ENCODE measurements at regions not wholly inside any gene's neighbourhood (a gene's known extent, or its start where the extent isn't known, plus 50 kb on each side); places are given as distances from the start of the nearest gene placed in this dataset.

DNA sequence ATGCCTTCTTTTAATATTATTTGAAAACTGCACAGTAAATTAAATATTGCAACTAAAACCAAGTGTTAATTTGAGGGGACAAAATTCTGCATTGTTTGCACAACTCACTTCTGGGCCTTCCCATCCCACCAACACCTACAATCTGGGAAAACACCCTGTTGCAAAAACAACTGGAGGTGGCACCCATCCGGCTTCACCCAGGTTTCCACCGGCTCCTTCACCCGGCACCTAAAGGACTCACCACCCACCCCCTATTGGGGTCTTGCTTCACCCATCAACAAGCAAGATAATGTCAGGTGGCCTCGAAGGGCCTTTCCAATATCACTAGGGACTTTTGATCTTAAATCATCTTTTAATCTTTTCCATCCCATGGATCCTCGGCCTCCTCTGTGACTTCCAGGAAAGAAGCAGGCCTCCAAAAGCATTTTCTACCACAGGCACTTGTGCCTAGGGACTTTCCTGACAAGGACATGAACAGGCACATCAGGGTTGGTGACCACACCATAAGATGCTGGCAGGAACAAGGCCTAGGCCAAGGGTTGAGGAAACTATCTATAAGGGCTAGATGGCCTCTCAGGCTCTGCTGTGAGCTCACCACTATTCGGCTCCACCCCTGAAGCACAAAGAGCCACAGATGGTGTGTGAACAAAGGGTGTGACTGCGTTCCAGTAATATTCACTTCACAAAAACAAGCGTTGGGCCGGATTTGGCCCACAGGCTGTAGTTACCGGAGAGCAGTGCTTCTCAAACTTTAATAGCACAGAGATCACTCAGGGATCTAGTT is 205.1 kb downstream of the AUH start:
- no peak for DNase-seq (ENCODE audit: low read depth)

- DNase-seq (ENCODE audit: low read depth): no peak
These were observed 203.8 kb downstream of the AUH start for GRCh38 chr9:91157883-91158282.

GRCh38 chr9:91158286-91158685 is 203.4 kb downstream of the AUH start:
- DNase-seq (ENCODE audit: low read depth): no peak

GRCh38 chr9:91158946-91159345 is 202.8 kb downstream of the AUH start:
- DNase-seq (ENCODE audit: low read depth): no peak

DNA sequence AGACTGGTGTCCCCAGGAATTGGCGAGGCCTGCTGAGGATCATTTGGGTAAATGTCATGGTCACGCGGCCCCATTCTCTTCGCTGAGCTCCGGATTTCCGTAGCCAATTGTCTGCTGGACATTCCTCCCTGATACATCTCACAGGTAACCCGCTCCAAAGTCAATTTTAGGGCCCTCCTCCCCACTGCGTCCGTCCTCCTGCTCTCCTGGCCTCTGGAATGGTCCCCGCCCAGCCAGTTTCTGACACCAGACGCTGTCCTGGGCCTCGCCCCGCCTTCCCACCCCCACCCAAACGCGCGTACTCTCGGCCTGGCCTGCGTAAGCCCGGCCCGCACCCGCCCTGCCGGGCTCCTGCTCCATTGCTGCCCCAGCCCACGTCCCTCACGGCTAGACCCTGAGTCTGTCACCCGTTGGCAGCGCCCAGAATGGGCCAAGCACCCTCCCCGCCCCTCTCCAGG is 202.0 kb downstream of the AUH start:
- no peak for DNase-seq (ENCODE audit: low read depth)

- DNase-seq (ENCODE audit: low read depth): no peak
These were observed 201.5 kb downstream of the AUH start for GRCh38 chr9:91160181-91160580.

DNA sequence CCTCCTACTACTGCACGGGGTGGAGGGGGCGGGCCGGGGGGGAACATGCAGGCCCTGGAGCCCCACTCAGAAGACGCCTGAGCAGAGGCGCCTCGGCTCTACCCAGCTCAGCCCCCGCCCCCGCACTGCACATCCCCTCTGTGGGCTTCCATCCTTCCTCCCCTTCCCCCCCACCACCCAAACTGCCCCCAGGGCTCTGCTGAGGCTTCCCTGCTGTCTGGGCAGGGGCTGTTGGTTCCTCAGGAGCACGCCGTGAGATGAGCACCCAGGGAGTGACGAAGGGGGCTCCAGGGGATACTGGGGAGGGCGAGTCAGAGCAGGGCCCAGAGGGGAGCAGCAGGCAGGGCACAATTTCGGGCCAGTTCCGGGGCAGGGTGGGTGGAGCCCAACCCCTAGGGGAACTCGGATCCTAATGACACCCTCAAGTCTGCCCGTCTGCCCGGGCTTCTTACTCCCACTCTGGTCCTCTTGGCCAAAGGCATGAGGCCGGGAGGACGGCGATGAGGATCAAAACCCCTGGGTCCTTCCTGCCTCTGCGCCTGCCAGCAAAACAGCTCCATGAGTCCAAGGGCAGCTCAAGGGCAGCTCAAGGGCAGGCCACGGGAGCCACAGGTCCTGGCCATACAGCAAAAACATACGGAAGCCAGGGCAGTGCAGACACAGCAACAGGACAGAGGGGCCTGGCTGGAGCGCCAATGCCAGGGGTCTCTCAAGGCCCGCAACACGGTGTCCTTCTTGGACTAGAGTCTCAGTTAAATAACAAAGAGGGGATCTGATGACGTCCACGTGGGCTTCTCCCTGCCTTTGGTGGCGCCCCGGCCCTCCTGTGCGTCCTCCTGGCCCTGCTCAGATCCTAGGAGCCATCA is 200.9 kb downstream of the AUH start:
- DNase-seq (ENCODE audit: low read depth): no peak

GRCh38 chr9:91161465-91162300 is 200.0 kb downstream of the AUH start:
- DNase-seq (ENCODE audit: low read depth): no peak

DNA sequence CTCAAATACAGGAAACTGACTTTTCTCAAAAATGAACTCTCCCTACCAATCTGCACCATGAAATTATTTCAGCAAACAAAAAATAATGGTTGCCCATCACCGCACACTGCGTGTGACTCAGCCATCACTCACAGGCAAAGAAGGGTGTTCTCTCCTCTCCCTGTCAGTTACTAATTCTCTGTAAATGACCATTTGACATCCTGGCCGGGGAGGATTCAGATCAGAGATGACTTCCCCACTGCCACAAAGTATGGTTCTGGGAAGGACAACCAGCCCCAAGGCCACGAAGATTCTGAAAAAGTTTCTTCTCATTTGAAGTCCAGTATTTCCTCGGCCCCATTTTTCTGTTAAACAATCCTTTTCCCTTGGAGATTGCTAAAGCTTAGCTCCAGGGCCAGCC is 199.4 kb downstream of the AUH start:
- peak; percentile 88 for DNase-seq (ENCODE audit: low read depth)

GRCh38 chr9:91162784-91163443 is 198.8 kb downstream of the AUH start:
- peak; percentile 48 for DNase-seq (ENCODE audit: low read depth)

GRCh38 chr9:91163444-91163772 is 198.3 kb downstream of the AUH start:
- no peak for DNase-seq (ENCODE audit: low read depth)

DNA sequence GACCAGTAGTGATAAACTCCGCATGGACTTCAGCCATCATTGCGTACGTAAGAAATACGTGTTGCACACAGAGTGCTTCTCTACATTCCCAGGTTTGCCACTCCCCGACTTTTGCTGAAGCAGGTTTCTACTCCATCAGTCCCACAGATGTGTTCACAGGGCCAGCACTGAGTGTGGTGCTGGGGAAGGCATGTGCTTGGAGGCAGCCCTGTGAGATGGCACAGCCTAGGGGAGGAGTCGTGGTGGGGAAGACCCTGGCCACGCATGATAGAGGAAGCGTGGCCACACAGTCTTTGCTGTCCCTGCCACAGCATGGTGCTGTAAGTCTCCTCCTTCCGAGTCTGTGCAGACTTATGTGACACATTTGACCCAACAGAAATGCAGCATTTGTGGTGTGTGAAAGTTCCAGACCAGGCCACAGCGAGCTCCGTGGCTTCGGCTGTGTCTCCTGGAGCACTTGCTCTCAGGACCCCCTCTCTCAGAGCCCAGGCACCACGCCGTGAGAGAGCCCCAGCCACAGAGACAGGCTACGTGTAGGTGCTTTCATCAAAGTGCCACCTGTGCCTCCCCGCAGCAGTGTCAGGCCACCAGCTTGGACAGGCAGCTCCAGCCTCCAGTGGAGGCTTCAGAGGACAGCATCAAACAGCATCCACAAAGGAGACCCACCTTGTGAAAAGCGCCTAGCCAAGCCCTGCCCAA is 197.8 kb downstream of the AUH start:
- no peak for DNase-seq (ENCODE audit: low read depth)

All from HT1080 (cell line).